GM13977 (cell line): ENCODE measurements at regions not wholly inside any gene's neighbourhood (a gene's known extent, or its start where the extent isn't known, plus 50 kb on each side); places are given as distances from the start of the nearest gene placed in this dataset.
A peak's percentile ranks its signal among the peaks of the same experiment; 100 is the strongest.

Source experiments
- DNase-seq: peaks from one replicate; pipeline ENCODE4 v3.0.0; 2012; ENCODE audit warnings: low spot score
- CTCF ChIP-seq: IDR thresholded peaks from 2 replicates; pipeline ENCODE4 v1.5.1; 2012; ENCODE audit warnings: mild to moderate bottlenecking, control low read depth; ENCODE audit not compliant: insufficient read depth; ENCODE audit errors: extremely low read depth, missing control alignments
- in situ Hi-C: fragments of 300-500 bp; cut with MboI; formaldehyde crosslinking; loops from one replicate; pipeline ENCODE4 v1.12.0; 2022; ENCODE audit warnings: low sequenced_read_pairs, low pct_unique_long_range_greater_than_20kb, mixed read lengths, inconsistent platforms; ENCODE audit not compliant: unreplicated experiment

- no peak for DNase-seq
- TF ChIP-seq CTCF = no peak
These were observed 160.2 kb upstream of the IRF2BP2 start for GRCh38 chr1:234769986-234770795.

GRCh38 chr1:234769284-234769985 lies 159.5 kb upstream of the IRF2BP2 start:
- in situ Hi-C loops = loop anchor here (25.0 kb wide), 1 partner anchor 282 kb away; the partner anchor contains the start of gene TARBP1
- no peak for TF ChIP-seq CTCF
- no peak for DNase-seq

More at GRCh38 chr1:234769986-234770795, 160.2 kb upstream of the IRF2BP2 start:
- in situ Hi-C loops = loop anchor here (25.0 kb wide), 1 partner anchor 283 kb away; the partner anchor contains the start of gene TARBP1

- no peak for TF ChIP-seq CTCF
- DNase-seq = no peak
- in situ Hi-C loops = loop anchor here (25.0 kb wide), 1 partner anchor 281 kb away; the partner anchor contains the start of gene TARBP1
These were observed 158.7 kb upstream of the IRF2BP2 start for GRCh38 chr1:234768569-234769283.

GRCh38 chr1:234768171-234768568 lies 158.2 kb upstream of the IRF2BP2 start:
- TF ChIP-seq CTCF = peak; percentile 34
- DNase-seq = peak; percentile 56
- in situ Hi-C loops = loop anchor here (25.0 kb wide), 1 partner anchor 281 kb away; the partner anchor contains the start of gene TARBP1

GRCh38 chr1:234765672-234766071 lies 155.7 kb upstream of the IRF2BP2 start:
- no peak for TF ChIP-seq CTCF
- DNase-seq = no peak
- in situ Hi-C loops = loop anchor here (25.0 kb wide), 1 partner anchor 278 kb away; the partner anchor contains the start of gene TARBP1

GRCh38 chr1:234765181-234765580 lies 155.2 kb upstream of the IRF2BP2 start:
- no peak for DNase-seq
- in situ Hi-C loops = loop anchor here (25.0 kb wide), 1 partner anchor 278 kb away; the partner anchor contains the start of gene TARBP1
- TF ChIP-seq CTCF = no peak
